ENCODE measurements at regions not wholly inside any gene's neighbourhood (a gene's known extent, or its start where the extent isn't known, plus 50 kb on each side); places are given as distances from the start of the nearest gene placed in this dataset.

DNA sequence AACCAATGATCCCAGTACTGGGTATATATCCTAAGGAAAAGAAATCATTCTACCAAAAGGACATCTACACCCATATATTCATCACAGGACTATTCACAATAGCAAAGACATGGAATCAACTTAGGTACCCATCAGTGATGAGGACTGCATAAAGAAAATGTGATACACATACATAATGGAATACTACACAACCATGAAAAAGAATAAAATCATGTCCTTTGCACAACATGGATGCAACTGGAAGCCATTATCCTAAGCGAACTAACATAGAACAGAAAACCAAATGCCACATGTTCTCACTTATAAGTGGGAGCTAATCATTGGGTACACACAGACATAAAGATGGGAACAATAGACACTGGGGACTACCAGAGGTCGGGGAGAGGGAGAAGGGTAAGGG is 86.0 kb upstream of the LGR5 start:
- no peaks in the 10 kb centered on the region for H3F3A ChIP-seq (ENCODE audit: low read length, unreplicated experiment)
- CTCF ChIA-PET = no interaction called here
- no peaks in the 10 kb centered on the region for H3K79me2 ChIP-seq (ENCODE audit: low read length)
- no peaks in the 10 kb centered on the region for H3K36me3 ChIP-seq (ENCODE audit: low read depth, low read length)
- no peaks in the 10 kb centered on the region for H3K9me2 ChIP-seq (replicated peaks; ENCODE audit: low read length)
- POLR2A ChIA-PET (ENCODE audit: unreplicated experiment) = no interaction called here
- no peak overlapping the region for H3K9ac ChIP-seq (ENCODE audit: low read length)
- no peak overlapping the region for H3K4me2 ChIP-seq (ENCODE audit: low read length)
- ATAC-seq = no peak
- no peaks in the 10 kb centered on the region for H4K20me1 ChIP-seq (ENCODE audit: low read length)
- H3K4me1 ChIP-seq (ENCODE audit: insufficient read depth, low read length) = peaks cover 3% of the 10 kb centered on the region; the same call in 1 of the 2 replicates
- no peaks in the 10 kb centered on the region for H3K9me3 ChIP-seq (ENCODE audit: low read length)
- H2AFZ ChIP-seq (ENCODE audit: low read length) = no peak overlapping the region
- BruUV-seq (replicated peaks) = no TSS peak
- intact Hi-C loops (cut with micrococcal nuclease) = no loop called here
- no peak for DNase-seq
- H3K27me3 ChIP-seq (ENCODE audit: low read length) = no peaks in the 10 kb centered on the region
- no peak overlapping the region for H3K4me3 ChIP-seq (ENCODE audit: low read length)
- H3K27ac ChIP-seq (ENCODE audit: low read length) = no peak overlapping the region
- TF ChIP-seq CTCF (conservative IDR thresholded peaks at IDR 0.05; ENCODE audit: low read depth, low read length) (no peak), EZH2phosphoT487 (IDR thresholded peaks at IDR 0.05; ENCODE audit: borderline replicate concordance, low read length) (no peak), EZH2 (IDR thresholded peaks at IDR 0.05; ENCODE audit: low read length, unreplicated experiment) (no peak)

- POLR2A ChIA-PET (ENCODE audit: unreplicated experiment) = no interaction called here
- intact Hi-C loops (cut with micrococcal nuclease) = no loop called here
Measured at GRCh38 chr12:71349950-71350349, 89.6 kb upstream of the LGR5 start.

GRCh38 chr12:71338933-71339332 is 100.7 kb upstream of the LGR5 start:
- H3F3A ChIP-seq (ENCODE audit: low read length, unreplicated experiment) = no peaks in the 10 kb centered on the region
- DNase-seq = no peak
- H3K9me3 ChIP-seq (ENCODE audit: low read length) = no peaks in the 10 kb centered on the region
- no peak overlapping the region for H3K4me2 ChIP-seq (ENCODE audit: low read length)
- intact Hi-C loops (cut with micrococcal nuclease) = no loop called here
- H3K36me3 ChIP-seq (ENCODE audit: low read depth, low read length) = no peaks in the 10 kb centered on the region
- H2AFZ ChIP-seq (ENCODE audit: low read length) = no peak overlapping the region
- no peak overlapping the region for H3K4me3 ChIP-seq (ENCODE audit: low read length)
- ChIA-PET POLR2A (ENCODE audit: unreplicated experiment) (interaction anchor here (0.6 kb wide), 1 partner anchor 591 kb away, joined by 7 read pairs; no protein-coding TSS in a partner anchor), CTCF (no interaction called here)
- no peaks in the 10 kb centered on the region for H3K27me3 ChIP-seq (ENCODE audit: low read length)
- H3K9me2 ChIP-seq (replicated peaks; ENCODE audit: low read length) = no peaks in the 10 kb centered on the region
- no peak overlapping the region for H3K9ac ChIP-seq (ENCODE audit: low read length)
- no peaks in the 10 kb centered on the region for H3K79me2 ChIP-seq (ENCODE audit: low read length)
- H3K27ac ChIP-seq (ENCODE audit: low read length) = no peak overlapping the region
- BruUV-seq (replicated peaks) = no TSS peak
- H3K4me1 ChIP-seq (ENCODE audit: insufficient read depth, low read length) = peaks cover 23% of the 10 kb centered on the region
- ATAC-seq = no peak
- H4K20me1 ChIP-seq (ENCODE audit: low read length) = no peaks in the 10 kb centered on the region
- TF ChIP-seq EZH2 (IDR thresholded peaks at IDR 0.05; ENCODE audit: low read length, unreplicated experiment) (no peak), CTCF (conservative IDR thresholded peaks at IDR 0.05; ENCODE audit: low read depth, low read length) (no peak), EZH2phosphoT487 (IDR thresholded peaks at IDR 0.05; ENCODE audit: borderline replicate concordance, low read length) (no peak)

More at GRCh38 chr12:71349950-71350349, 89.6 kb upstream of the LGR5 start:
- BruUV-seq (replicated peaks) = no TSS peak
- Histone ChIP-seq H3K9me2 (replicated peaks; ENCODE audit: low read length) (no peaks in the 10 kb centered on the region), H3K27me3 (ENCODE audit: low read length) (no peaks in the 10 kb centered on the region), H3K4me2 (ENCODE audit: low read length) (no peak overlapping the region), H3K9ac (ENCODE audit: low read length) (no peak overlapping the region), H3F3A (ENCODE audit: low read length, unreplicated experiment) (no peaks in the 10 kb centered on the region), H4K20me1 (ENCODE audit: low read length) (no peaks in the 10 kb centered on the region), H3K4me3 (ENCODE audit: low read length) (no peak overlapping the region), H3K27ac (ENCODE audit: low read length) (no peak overlapping the region), H2AFZ (ENCODE audit: low read length) (no peak overlapping the region), H3K4me1 (ENCODE audit: insufficient read depth, low read length) (no peaks in the 10 kb centered on the region), H3K79me2 (ENCODE audit: low read length) (no peaks in the 10 kb centered on the region), H3K9me3 (ENCODE audit: low read length) (no peaks in the 10 kb centered on the region), H3K36me3 (ENCODE audit: low read depth, low read length) (no peaks in the 10 kb centered on the region)
- CTCF ChIA-PET = no interaction called here
- TF ChIP-seq CTCF (conservative IDR thresholded peaks at IDR 0.05; ENCODE audit: low read depth, low read length) (no peak), EZH2phosphoT487 (IDR thresholded peaks at IDR 0.05; ENCODE audit: borderline replicate concordance, low read length) (no peak), EZH2 (IDR thresholded peaks at IDR 0.05; ENCODE audit: low read length, unreplicated experiment) (no peak)
- no peak for DNase-seq
- ATAC-seq = no peak

Data from PC-3 (cell line).